ENCODE measurements at regions not wholly inside any gene's neighbourhood (a gene's known extent, or its start where the extent isn't known, plus 50 kb on each side); places are given as distances from the start of the nearest gene placed in this dataset.

GRCh38 chr6:33929575-33930288, 125.9 kb upstream of the MLN start:
- TF ChIP-seq CTCF (IDR thresholded peaks at IDR 0.05) (no peak), POLR2AphosphoS5 (IDR thresholded peaks at IDR 0.05) (no peak)

Data from breast epithelium (tissue), 3 donors.